GM19372 (cell line): ENCODE measurements at regions not wholly inside any gene's neighbourhood (a gene's known extent, or its start where the extent isn't known, plus 50 kb on each side); places are given as distances from the start of the nearest gene placed in this dataset.
"Not testable (repeated sequence)": the region's sequence is repeated elsewhere in the genome, so short reads cannot be mapped to it uniquely, and the experiment has no call there.

Experiments used
- ATAC-seq: cut with Tn5 transposase; IDR thresholded peaks from one replicate; pipeline ENCODE4 v1.9.1; 2021; ENCODE audit warnings: mild to moderate bottlenecking, low read depth, moderate library complexity; ENCODE audit not compliant: unreplicated experiment

DNA sequence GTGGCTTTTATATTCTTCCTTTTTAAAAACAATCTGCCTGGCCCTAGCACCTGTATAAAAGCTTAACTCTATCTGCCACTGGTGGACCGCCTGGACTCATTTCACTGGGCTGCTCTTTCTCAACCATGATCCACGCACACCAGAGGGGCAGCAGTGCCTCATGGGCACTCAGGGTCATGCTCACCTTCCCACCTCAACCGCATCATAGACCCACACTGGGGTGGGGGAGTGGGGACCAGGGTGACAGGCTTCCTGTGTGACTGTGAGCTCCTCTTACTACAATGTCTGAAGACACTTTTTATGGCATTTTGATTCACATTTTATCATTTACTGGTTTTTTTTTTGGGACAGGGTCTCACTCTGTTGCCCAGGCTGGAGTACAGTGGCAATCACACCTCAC, 4038.8 kb upstream of the TPTE start:
- ATAC-seq = not testable (repeated sequence)

DNA sequence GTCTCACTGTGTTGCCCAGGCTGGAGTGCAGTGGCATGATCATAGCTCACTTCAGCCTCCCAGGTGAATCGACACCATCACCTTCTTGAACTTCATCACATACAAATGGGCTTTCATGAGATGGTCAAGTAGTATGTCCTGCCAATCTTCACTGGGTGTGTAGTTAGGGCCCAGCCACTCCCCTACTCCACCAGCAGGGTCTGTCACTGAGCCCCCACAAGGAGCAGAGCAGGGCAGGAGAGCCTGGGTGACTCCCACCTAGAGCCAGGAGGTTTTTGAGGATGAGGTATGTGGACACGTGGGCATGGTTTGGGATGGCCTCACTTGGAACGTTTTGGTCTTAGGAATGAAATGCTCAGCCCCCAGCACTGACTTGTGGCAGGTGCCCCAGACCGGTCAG, 4037.7 kb upstream of the TPTE start:
- not testable (repeated sequence) for ATAC-seq

DNA sequence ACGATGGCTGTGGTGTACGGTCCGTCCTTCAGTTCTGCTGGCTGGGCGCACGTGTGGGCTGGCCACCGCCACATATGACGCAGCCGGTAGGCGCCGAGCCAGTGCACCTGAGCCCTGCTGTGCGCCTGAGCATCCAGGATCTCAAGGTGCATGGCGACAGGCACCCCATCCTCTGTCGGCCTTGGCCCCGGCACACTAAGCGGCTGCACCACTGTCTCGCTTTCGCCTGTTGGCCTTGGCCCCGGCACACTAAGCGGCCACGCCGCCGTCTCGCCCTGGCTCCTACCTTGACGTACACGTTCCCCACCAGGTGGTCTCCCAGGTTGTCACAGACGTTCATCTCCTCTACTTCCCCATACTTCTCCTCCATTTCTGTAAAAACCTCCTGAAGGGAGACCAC, 4034.6 kb upstream of the TPTE start:
- not testable (repeated sequence) for ATAC-seq

DNA sequence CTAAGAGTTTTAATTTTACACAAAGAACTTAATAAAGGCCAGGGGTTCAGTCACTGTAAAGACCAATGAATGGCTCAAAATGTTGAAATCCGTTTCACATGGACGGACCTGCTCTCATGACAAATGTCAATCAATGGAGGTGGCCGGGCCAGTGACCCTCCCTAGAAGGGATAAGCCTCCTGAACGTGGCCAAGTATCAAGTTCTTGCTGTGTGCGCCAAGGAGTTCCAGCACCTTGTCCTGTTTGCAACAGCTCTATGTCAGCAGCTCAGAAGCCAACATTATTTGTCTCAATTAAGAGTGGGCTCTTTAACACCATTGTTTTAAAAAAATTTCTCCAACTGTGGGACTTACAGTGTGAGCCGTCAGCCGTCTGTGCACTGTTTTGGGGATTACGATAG, 4028.7 kb upstream of the TPTE start:
- ATAC-seq = not testable (repeated sequence)

DNA sequence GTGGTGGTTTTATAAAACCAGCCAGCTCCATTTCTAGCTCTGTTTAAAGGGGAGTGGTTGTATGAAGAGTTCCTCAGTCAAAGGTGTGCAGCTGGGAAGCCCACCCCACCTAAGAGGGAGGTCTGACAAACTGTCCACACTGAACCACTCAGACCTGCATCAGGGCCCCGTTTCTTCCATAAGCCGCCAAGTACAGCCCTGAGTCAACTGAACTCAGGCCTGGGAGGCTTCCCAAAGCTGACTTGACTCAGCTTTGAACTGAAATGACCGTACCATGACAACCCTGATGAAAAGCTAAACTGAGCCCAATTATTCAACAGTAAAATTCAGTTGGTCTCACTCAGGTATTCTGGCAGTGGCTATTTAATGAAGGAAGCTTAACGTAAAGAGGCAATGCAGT, 4027.4 kb upstream of the TPTE start:
- ATAC-seq = not testable (repeated sequence)

DNA sequence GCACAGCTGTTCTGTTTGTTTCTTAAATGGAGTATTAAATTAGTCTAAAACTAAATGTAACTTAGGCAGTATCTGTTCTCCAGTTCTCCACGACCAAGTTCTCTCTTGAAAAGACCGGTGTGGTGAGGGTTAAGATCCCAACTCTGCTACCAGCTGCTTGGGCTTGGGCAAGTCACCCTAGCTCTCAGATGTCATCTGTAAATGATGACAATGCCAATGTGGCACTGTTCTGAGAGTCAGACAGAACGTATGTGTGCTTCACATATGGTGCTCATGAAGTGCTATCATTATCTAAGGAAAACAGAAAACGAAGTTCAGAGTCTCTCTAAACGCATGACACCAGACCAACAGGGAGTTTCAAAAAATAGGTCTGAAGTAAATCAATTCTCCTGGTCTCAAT, 4025.0 kb upstream of the TPTE start:
- ATAC-seq = not testable (repeated sequence)

DNA sequence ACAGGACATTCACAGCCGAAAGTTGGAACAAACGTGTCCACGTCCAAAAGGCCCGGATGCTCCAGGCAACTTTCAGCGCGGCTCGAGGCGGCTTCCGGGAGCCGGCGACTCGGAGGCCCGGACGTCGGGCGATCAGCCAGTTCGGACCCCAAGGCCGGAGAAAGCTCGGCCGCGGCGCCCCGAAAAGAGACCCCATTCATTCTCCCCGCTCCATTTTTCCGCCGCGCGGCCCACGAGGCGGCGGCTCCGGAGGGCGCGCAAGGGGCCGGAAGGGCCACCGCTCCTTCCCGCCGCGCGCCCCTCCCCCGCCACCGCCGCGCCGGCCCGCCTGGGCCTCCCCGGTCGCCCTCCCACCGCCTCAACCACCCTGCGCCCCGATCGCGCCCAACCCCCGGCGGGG, 4022.7 kb upstream of the TPTE start:
- ATAC-seq = peak; percentile 23

DNA sequence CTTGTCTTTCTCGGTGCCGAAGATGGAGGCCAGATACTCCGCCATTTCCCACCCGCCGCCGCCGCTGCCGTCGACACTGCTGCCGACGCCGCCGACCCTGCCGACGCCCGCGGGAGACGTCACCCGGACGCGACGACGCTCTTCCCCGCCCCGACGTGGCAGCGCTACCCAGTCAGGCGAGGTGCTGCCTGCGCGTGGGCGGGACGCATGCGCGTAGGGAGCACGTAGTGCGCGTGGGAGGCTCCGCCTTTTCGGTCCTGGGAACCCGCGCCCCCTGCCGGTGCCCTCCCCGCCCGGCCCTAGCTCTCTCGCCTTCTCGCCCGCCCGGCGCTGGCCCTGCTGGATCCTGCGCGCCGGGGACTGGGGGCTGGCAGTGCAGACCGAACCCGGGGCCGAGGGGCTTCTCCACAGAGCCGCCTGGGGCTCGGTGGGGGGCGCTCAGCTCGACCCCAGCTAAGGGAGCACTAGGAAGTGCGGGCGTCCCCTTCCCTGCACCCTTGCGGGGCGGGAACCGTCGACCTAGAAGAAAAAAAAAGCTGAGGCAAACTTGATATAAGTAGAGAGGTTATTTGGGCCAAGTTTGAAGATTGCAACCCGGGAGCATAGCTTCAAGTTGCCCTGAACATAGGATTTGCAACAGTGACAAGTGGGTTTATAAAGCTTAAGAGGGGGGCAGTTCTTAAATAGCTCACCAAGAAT, 4022.1 kb upstream of the TPTE start:
- peak; percentile 89 for ATAC-seq

DNA sequence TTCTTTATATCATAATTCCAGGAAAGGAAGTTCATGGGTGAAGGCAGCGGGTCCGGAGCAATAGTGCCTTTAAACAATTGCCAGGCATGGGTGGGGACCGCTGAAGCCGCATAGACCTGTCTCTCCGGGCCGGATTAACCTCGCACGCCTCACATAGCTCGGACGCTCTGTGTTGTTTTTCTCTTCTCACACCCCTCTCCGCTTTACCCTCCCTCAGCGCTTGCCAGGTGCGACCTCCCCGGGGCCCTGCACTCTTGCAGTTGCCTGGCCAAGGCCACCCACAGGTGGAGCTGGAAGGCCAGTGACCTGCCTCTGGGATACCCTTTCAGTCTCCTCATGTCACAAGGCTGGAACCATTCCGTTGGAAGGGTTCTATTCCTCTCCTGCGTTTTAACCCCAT, 4021.5 kb upstream of the TPTE start:
- not testable (repeated sequence) for ATAC-seq

DNA sequence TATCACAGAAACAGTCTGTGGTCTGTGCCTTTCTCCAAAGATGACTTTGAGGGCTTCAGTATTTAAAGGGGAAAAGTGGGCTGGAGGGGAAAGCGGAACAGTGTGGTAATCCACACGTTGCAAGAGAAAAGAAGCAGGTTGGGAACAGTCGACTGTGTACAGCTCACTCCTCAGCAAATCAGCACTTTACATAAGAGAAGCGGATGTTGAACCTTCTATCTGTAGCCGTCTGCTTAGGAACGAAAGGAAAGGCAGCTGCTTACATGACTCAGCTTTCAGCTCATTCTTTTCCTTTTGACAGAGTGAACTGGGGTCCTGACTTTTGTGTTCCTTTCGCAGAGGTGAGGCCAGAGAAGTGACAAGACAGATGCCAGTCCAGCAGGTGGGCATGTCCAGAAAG, 4020.7 kb upstream of the TPTE start:
- not testable (repeated sequence) for ATAC-seq

DNA sequence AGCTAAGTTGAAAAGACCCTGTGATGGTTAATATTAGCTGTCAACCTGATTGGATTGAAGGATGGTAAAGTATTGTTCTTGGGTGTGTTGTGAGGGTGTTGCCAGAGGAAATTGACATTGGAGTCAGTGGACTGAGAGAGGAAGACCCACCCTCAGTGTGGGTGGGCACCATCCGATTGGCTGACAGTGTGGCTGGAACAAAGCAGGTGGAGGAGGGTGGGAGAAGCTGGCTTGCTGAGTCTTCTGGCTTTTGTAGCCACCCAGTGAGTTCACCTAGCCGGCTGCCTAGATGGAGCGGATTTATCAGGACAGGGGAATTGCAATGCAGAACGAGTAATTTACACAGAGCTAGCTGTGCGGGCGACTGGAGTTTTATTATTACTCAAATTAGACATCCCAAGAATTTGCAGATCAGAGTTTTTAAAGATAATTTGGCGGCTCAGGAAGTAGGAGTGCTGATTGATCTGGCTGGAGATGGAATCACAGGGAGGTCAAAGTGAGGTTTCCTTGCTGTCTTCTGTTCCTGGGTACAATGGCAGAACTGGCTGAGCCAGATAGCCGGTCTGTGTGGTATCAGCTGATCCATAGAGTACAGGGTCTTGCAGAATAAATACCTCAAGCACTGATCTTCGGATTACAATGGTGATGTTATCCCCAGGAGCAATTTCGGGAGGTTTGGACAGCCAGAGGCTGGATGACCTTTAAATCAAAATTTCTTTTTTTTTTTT, 4015.1 kb upstream of the TPTE start:
- ATAC-seq = not testable (repeated sequence)

DNA sequence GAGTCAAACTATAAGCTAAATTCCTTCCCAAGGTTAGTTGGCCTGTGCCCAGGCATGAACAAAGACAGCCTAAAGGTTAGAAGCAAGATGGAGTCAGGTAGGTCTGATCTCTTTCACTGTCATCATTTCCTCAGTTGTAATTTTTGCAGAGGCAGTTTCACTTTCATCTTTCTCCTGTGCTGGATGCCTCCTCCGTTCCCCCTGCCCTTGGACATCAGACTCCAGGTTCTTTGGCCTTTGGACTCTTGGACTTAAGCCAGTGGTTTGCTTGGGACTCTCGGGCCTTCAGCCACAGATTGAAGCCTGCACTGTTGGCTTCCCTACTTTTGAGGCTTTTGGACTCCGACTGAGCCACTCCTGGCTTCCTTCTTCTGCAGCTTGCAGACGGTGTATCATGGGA, 4013.8 kb upstream of the TPTE start:
- ATAC-seq = not testable (repeated sequence)

DNA sequence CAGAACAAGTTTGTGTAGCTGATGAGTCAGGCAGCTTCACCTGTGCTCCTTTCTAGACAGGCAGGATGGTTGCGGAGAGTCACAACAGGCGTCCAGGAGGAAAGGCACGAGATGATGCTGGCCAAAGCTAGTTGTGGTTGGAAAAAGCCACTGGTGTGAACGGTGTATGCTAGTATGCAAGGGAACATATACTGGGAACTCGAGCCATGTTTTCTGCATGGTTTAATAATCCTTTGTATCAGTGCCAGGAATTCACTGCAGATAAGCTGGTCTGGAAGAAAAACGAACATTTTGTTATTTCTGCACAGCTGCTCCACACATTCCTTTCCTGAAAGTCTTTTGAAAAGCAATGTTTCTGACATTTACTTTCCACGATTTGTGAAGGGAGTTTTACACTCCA, 3999.6 kb upstream of the TPTE start:
- ATAC-seq = not testable (repeated sequence)

DNA sequence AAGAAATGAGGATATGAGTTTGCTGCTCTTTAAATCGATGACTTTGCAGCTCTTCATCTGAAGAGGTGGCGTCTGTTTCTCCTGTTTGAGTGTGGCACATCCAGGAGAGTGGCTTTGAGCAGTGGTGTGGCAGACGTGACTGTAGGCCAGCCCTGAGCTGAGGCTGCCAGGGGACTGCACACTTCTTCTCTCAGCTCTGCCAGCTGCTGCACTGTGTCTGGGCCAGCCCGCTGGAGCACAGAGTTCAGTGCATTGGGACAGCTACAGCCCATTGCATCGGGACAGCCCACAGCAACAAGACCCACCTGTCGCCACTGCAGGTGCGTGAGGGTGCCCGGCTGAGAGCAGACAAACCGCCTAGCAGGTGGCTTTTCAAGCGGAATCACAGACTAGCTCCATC, 3995.2 kb upstream of the TPTE start:
- not testable (repeated sequence) for ATAC-seq

DNA sequence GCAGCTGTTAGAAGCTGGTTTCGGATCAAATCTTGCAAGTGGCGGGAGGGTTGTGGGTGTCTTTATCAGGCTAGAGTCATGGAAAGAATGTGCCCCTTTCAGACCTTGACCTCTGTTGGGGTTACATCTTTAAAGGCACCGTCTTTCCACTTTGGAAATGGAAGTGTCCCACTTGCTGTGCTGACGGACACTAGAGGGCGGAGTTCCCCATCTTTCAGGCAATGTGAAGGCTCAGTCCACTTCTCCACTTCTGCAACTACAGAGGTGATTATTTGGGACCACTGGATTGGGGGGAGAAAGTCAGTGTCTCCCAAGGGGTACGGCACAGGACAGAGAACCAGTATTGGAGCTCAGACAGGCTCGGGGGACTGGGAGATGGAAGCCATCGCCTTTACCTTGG, 3990.7 kb upstream of the TPTE start:
- ATAC-seq = not testable (repeated sequence)

DNA sequence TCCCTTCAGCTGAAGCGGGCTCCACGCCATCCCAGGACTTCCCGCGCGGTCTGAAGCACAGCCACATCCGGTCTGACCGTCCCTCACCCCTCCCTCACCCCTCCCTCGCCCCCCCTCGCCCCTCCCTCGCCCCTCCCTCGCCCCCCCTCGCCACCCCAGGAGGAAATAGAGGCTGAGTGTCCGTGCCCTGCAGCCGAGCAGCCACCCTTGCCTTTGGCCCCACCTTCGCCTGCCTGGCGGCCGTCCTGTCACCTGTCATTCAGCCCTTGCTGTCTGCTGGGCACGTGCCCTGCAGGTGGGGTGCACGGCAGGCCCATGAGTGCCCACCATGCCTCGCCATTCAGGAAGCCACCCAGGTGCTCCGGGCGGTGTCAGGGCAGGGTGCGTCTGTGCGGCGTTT, 3988.1 kb upstream of the TPTE start:
- not testable (repeated sequence) for ATAC-seq

DNA sequence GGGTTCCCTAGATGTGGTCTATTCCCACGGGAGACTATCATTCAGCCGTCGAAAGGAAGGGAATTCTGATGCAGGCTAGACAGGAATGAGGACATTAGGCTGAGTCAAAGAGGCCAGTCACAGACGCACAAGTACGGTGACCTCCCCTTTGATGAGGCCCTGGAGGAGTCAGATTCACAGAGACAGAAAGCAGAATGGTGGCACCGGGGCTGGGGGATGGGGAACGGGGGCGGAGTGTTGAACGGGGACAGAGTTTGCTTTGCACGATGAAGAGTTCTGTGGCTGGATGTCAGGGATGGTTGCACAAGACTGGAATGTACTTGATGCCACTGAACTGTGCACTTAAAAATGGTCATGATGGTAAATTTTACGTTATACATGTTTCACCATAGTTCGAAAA, 3983.1 kb upstream of the TPTE start:
- not testable (repeated sequence) for ATAC-seq

DNA sequence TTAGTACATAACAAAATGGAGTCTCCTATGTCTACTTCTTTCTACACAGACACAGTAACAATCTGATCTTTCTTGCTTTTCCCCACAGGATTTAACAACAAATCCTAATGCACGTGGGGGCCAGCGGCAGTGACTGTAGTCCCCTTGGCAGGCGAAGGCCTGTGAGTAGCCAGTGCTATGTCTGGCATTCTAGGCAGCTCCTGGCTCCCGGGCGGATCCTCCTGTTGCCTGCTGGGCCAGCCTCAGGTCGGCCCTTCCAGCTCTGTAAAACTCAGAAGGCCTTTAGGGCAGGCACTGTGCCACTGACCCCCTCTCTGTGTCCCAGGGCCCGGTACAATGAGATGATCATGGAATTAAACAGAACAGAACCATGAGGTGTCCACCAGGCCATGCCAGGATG, 3981.7 kb upstream of the TPTE start:
- not testable (repeated sequence) for ATAC-seq

DNA sequence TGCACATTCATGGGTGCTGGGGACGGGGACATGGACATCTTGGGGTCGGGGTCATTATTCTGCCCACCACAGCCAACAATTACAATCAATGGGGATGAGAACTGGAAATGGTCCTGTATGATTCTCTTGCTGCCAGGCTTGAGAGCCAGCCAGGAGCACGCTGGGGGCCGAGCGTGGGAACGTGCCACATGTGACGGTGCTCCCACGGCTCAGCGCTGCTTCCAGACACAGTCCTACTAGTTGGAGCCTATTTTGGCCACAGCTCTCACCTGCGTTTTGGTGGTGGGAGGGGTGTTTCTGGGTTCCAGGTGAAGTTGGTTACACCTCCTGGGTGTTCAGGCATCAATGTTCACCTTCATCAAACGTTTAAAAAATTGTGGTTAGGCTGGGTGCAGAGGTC, 3980.3 kb upstream of the TPTE start:
- not testable (repeated sequence) for ATAC-seq

DNA sequence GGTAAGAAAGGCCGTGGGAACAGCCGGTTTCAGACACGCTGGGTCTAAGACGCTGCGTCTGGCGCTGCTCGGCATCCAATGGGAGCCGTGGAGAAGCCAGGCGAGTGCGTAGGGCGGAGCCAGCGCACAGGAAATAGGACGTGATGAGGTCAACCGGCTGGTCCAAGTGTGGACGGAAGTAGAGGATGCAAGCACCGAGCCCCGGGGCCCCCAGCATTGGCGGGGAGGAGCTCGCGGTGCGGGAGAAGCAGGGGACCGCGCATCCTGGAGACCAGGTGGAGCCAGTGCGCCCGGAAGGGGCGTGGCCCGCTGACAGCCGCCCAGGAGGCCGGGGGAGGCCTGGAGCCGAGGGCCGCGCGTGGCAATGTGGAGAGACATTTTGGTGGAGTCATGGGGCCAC, 3976.1 kb upstream of the TPTE start:
- not testable (repeated sequence) for ATAC-seq

DNA sequence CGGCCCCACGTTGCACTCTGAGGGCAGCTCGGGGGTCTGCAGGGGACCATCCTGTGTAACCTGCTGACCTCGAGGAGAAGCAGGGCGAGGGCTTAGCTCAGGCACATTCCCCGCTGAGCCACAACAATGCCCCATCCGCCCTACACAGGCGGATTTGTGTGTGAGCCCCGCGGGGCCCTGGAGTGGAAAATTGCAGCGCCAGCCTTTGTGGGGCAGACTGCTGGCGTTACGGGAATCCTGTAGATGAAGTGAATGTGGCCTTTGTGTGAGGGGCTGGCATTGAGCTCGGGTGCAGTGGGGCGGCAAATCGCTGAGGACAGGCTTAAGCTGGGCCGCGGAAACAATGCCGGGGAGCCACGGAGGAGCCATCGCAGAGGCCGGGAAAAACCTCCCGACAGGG, 3970.3 kb upstream of the TPTE start:
- ATAC-seq = not testable (repeated sequence)
